Erythroblast (primary cell): ENCODE measurements at regions not wholly inside any gene's neighbourhood (a gene's known extent, or its start where the extent isn't known, plus 50 kb on each side); places are given as distances from the start of the nearest gene placed in this dataset.
"Not testable (repeated sequence)": the region's sequence is repeated elsewhere in the genome, so short reads cannot be mapped to it uniquely, and the experiment has no call there.

Experiments
- DNase-seq, 2 experiments: peaks; one replicate each; lab custom pipeline; 2025; lab: John Stamatoyannopoulos, UW
- GATA1 ChIP-seq: IDR thresholded peaks from 2 replicates; pipeline ENCODE4 v1.6.1; 2011; ENCODE audit warnings: low read depth, mild to moderate bottlenecking, control low read depth, low read length, moderate library complexity
- POLR2A ChIP-seq: IDR thresholded peaks from 2 replicates; pipeline ENCODE4 v1.6.1; 2011; ENCODE audit warnings: mild to moderate bottlenecking, low read length

GRCh38 chr20:53816872-53817398 lies 223.3 kb upstream of the ZNF217 start:
- TF ChIP-seq GATA1 (no peak), POLR2A (no peak)
- DNase-seq = no peak

- no peak for DNase-seq
- TF ChIP-seq GATA1 (no peak), POLR2A (no peak)
Measured at GRCh38 chr20:53815509-53815908, 221.9 kb upstream of the ZNF217 start.

GRCh38 chr20:53814060-53814459 lies 220.4 kb upstream of the ZNF217 start:
- TF ChIP-seq POLR2A (no peak), GATA1 (no peak)
- DNase-seq = no peak

GRCh38 chr20:53813636-53814035 lies 220.0 kb upstream of the ZNF217 start:
- no peak for DNase-seq
- TF ChIP-seq GATA1 = no peak
- TF ChIP-seq POLR2A = no peak

- no peak for DNase-seq
Measured at GRCh38 chr20:53811577-53811976, 217.9 kb upstream of the ZNF217 start.

GRCh38 chr20:53810661-53811355 lies 217.2 kb upstream of the ZNF217 start:
- TF ChIP-seq POLR2A (no peak), GATA1 (no peak)
- no peak for DNase-seq

More at GRCh38 chr20:53811577-53811976, 217.9 kb upstream of the ZNF217 start:
- no peak for TF ChIP-seq POLR2A
- TF ChIP-seq GATA1 = no peak

- no peak for DNase-seq
- no peak for TF ChIP-seq GATA1
- TF ChIP-seq POLR2A = no peak
Measured at GRCh38 chr20:53809728-53810365, 216.2 kb upstream of the ZNF217 start.

GRCh38 chr20:53809217-53809616 lies 215.6 kb upstream of the ZNF217 start:
- no peak for DNase-seq
- TF ChIP-seq GATA1 (no peak), POLR2A (no peak)

GRCh38 chr20:53808733-53809132 lies 215.1 kb upstream of the ZNF217 start:
- no peak for DNase-seq
- no peak for TF ChIP-seq POLR2A
- TF ChIP-seq GATA1 = no peak

GRCh38 chr20:53808302-53808701 lies 214.7 kb upstream of the ZNF217 start:
- DNase-seq = not testable (repeated sequence)

GRCh38 chr20:53806683-53807401 lies 213.2 kb upstream of the ZNF217 start:
- TF ChIP-seq POLR2A (no peak), GATA1 (no peak)
- DNase-seq = no peak

- no peak for DNase-seq
Measured at GRCh38 chr20:53805895-53806384, 212.3 kb upstream of the ZNF217 start.

GRCh38 chr20:53804920-53805894 lies 211.6 kb upstream of the ZNF217 start:
- DNase-seq = no peak
- no peak for TF ChIP-seq GATA1
- no peak for TF ChIP-seq POLR2A

More at GRCh38 chr20:53805895-53806384, 212.3 kb upstream of the ZNF217 start:
- TF ChIP-seq GATA1 = no peak
- no peak for TF ChIP-seq POLR2A

- not testable (repeated sequence) for DNase-seq
Measured at GRCh38 chr20:53804308-53804707, 210.7 kb upstream of the ZNF217 start.
